Fibroblast of villous mesenchyme (primary cell): ENCODE measurements at regions not wholly inside any gene's neighbourhood (a gene's known extent, or its start where the extent isn't known, plus 50 kb on each side); places are given as distances from the start of the nearest gene placed in this dataset.

Experiments
- DNase-seq: peaks from one replicate; pipeline ENCODE4 v3.0.0-alpha.2; 2010; ENCODE audit warnings: low read depth
- H3K4me3 ChIP-seq: 2 replicates; pipeline ENCODE4 v1.5.1; 2011; ENCODE audit warnings: low read depth, mild to moderate bottlenecking, low read length
- CTCF ChIP-seq: IDR thresholded peaks from 2 replicates; pipeline ENCODE4 v1.5.1; 2012; ENCODE audit warnings: low read depth, mild to moderate bottlenecking, low read length; ENCODE audit not compliant: insufficient read depth

DNA sequence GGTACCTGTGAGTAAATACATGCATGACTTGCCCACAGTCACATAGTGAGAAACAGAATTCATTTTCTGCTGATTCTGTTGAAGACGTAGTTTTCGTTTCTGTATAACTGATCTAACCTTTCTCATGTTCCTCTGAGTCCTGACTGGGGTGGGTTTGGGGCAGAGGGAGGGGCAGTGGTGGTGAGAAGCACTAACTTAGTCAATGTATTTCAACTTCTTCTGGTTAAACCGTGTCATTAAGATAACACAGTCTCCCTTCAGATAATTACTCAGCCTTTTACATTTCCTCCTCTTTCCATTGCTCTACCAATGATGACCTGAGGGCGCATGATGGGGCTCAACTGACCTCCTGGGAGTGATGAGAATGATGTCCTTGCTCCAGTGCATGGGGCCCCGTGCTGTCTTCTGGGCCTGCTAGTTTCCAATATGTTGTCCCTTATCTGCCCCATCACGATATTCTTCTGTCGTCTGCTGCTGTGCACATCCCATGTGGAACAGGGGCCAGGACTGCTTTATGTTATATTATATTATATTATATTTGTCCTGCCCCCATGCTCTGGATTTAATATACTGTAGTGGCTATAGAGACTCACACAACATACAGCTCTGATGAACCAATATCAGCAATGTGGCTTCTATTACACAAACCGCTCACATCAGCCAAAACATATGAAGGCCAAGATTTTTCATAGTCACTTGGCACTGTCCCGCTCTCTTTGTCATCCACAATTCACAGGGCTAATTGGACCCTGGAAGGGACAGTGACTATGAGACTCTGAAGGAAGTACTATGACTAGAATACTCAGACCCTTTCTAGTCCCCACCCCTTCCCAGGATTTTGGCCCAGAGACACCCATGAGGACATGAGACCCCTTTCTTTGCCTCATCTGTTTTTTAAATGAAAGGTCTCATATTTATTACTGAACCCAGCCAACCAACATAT, 407.1 kb upstream of the MCTP2 start:
- no peak for DNase-seq
- no peak overlapping the region for H3K4me3 ChIP-seq
- no peak for TF ChIP-seq CTCF

GRCh38 chr15:93820566-93820965, 410.8 kb upstream of the MCTP2 start:
- H3K4me3 ChIP-seq = no peak overlapping the region
- no peak for TF ChIP-seq CTCF
- DNase-seq = no peak

GRCh38 chr15:93819826-93820225, 411.5 kb upstream of the MCTP2 start:
- DNase-seq = no peak
- TF ChIP-seq CTCF = no peak
- H3K4me3 ChIP-seq = no peak overlapping the region

DNA sequence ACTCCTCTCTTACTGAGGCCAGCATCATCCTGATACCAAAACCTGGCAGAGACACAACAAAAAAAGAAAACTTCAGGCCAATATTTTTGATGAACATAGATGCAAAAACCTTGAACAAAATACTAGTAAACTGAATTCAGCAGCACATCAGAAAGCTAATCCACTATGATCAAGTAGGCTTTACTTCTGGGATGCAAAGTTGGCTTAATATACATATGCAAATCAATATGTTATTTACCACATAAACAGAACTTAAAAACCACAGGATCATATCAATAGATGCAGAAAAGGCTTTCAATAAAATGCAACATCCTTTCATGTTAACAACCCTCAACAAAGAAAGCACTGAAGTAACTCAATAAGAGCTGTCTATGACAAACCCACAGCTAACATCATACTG, 414.5 kb upstream of the MCTP2 start:
- H3K4me3 ChIP-seq = no peak overlapping the region
- DNase-seq = no peak
- TF ChIP-seq CTCF = no peak

DNA sequence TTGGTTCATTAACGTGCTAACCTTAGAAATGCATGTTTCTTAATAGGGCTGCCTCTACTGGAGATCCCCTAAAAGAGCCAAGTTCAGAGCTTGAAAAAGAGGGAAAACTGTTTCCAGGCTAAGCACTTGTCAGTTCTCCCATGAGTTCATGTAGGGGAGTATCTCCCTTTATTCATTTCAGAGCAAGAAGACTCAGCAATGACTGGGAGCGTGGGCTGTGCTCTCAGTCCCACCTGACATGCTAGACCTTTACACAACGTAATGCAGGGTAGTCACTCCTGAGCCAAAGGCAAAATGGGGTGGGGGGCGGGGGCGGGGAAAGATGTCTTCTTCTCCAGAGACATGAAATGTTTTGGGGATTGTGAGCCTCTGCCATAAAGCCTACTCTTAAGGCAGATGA, 420.1 kb upstream of the MCTP2 start:
- DNase-seq = no peak
- TF ChIP-seq CTCF = no peak
- no peak overlapping the region for H3K4me3 ChIP-seq

- DNase-seq = no peak
- no peak for TF ChIP-seq CTCF
- no peak overlapping the region for H3K4me3 ChIP-seq
Measured at GRCh38 chr15:93809516-93809915, 421.8 kb upstream of the MCTP2 start.
